ENCODE measurements at regions not wholly inside any gene's neighbourhood (a gene's known extent, or its start where the extent isn't known, plus 50 kb on each side); places are given as distances from the start of the nearest gene placed in this dataset.

- TF ChIP-seq ZNF274 (CRISPR knock-in tag; IDR thresholded peaks at IDR 0.05) (no peak), ARID2 (CRISPR knock-in tag; IDR thresholded peaks at IDR 0.05; ENCODE audit: borderline replicate concordance) (no peak), ZNF160 (CRISPR knock-in tag; IDR thresholded peaks at IDR 0.05) (no peak), ISX (CRISPR knock-in tag; conservative IDR thresholded peaks at IDR 0.05) (no peak), PAWR (CRISPR knock-in tag; IDR thresholded peaks at IDR 0.05; ENCODE audit: borderline replicate concordance) (no peak), CTCF (CRISPR knock-in tag; IDR thresholded peaks at IDR 0.05) (no peak), DNMT1 (CRISPR knock-in tag; IDR thresholded peaks at IDR 0.05) (no peak), ZNF18 (CRISPR knock-in tag; IDR thresholded peaks at IDR 0.05; ENCODE audit: insufficient replicate concordance) (no peak), SNAPC2 (CRISPR knock-in tag; IDR thresholded peaks at IDR 0.05) (no peak), ZKSCAN1 (IDR thresholded peaks at IDR 0.05; ENCODE audit: low read length) (no peak), PBX3 (CRISPR knock-in tag; IDR thresholded peaks at IDR 0.05; ENCODE audit: borderline replicate concordance) (no peak)
These were observed 808.3 kb upstream of the EEF2KMT start for GRCh38 chr16:5905935-5906334.

Data from HepG2 (cell line).